H9 (cell line): ENCODE measurements at regions not wholly inside any gene's neighbourhood (a gene's known extent, or its start where the extent isn't known, plus 50 kb on each side); places are given as distances from the start of the nearest gene placed in this dataset.

Source experiments
- DNase-seq: peaks from one replicate; pipeline ENCODE4 v3.0.0-alpha.2; 2017
- H2AFZ ChIP-seq: one replicate; pipeline ENCODE4 v1.6.1; 2013; ENCODE audit warnings: mild to moderate bottlenecking, low read length, control low read depth, moderate library complexity
- H2AK5ac ChIP-seq: 2 replicates; pipeline ENCODE4 v1.6.1; 2013; ENCODE audit warnings: low read length, control low read depth, mixed read lengths; ENCODE audit not compliant: insufficient read length
- H2BK120ac ChIP-seq: one replicate; pipeline ENCODE4 v1.6.1; 2013; ENCODE audit warnings: low read depth, mild to moderate bottlenecking, low read length, control low read depth, inconsistent platforms; ENCODE audit not compliant: poor library complexity, severe bottlenecking
- H2BK12ac ChIP-seq: 2 replicates; pipeline ENCODE4 v1.6.1; 2013; ENCODE audit warnings: low read length, control low read depth, mixed read lengths, low read depth; ENCODE audit not compliant: insufficient read length
- H2BK15ac ChIP-seq: 2 replicates; pipeline ENCODE4 v1.6.1; 2013; ENCODE audit warnings: low read depth, low read length, control low read depth
- H2BK20ac ChIP-seq: one replicate; pipeline ENCODE4 v1.6.1; 2013; ENCODE audit warnings: low read depth, mild to moderate bottlenecking, low read length, control low read depth, inconsistent platforms; ENCODE audit not compliant: poor library complexity, severe bottlenecking
- H2BK5ac ChIP-seq: 2 replicates; pipeline ENCODE4 v1.6.1; 2013; ENCODE audit warnings: low read length, control low read depth, mixed read lengths; ENCODE audit not compliant: insufficient read length
- H3K14ac ChIP-seq: 2 replicates; pipeline ENCODE4 v1.6.1; 2013; ENCODE audit warnings: low read length, control low read depth; ENCODE audit not compliant: insufficient read depth
- H3K18ac ChIP-seq: 2 replicates; pipeline ENCODE4 v1.6.1; 2013; ENCODE audit warnings: low read depth, mild to moderate bottlenecking, mixed read lengths, low read length, control low read depth; ENCODE audit not compliant: insufficient read length
- H3K23ac ChIP-seq: 2 replicates; pipeline ENCODE4 v1.6.1; 2013; ENCODE audit warnings: low read length, control low read depth, mixed read lengths, low read depth; ENCODE audit not compliant: insufficient read length
- H3K23me2 ChIP-seq: 2 replicates; pipeline ENCODE4 v1.6.1; 2013; ENCODE audit warnings: low read depth, mild to moderate bottlenecking, mixed read lengths, low read length, control low read depth; ENCODE audit not compliant: insufficient read length, poor library complexity, severe bottlenecking
- H3K27ac ChIP-seq: 2 replicates; pipeline ENCODE4 v1.5.1; 2013; ENCODE audit warnings: low read length, control low read depth, mixed read lengths, low read depth; ENCODE audit not compliant: insufficient read length
- H3K27me3 ChIP-seq: 2 replicates; pipeline ENCODE4 v1.6.1; 2013; ENCODE audit warnings: low read length, control low read depth, inconsistent platforms; ENCODE audit not compliant: insufficient read depth
- H3K4ac ChIP-seq: 2 replicates; pipeline ENCODE4 v1.6.1; 2013; ENCODE audit warnings: low read depth, mild to moderate bottlenecking, control low read depth, inconsistent platforms, low read length, moderate library complexity
- H3K4me1 ChIP-seq: 2 replicates; pipeline ENCODE4 v1.6.1; 2013; ENCODE audit warnings: low read length, control low read depth, inconsistent platforms; ENCODE audit not compliant: insufficient read depth
- H3K4me2 ChIP-seq: 2 replicates; pipeline ENCODE4 v1.6.1; 2013; ENCODE audit warnings: low read length, control low read depth, mixed read lengths; ENCODE audit not compliant: insufficient read length, insufficient read depth
- H3K56ac ChIP-seq: 2 replicates; pipeline ENCODE4 v1.6.1; 2013; ENCODE audit warnings: low read depth, mild to moderate bottlenecking, mixed read lengths, low read length, control low read depth; ENCODE audit not compliant: insufficient read length
- H3K79me1 ChIP-seq: 2 replicates; pipeline ENCODE4 v1.6.1; 2013; ENCODE audit warnings: low read depth, mild to moderate bottlenecking, moderate library complexity, low read length, control low read depth, inconsistent platforms; ENCODE audit not compliant: insufficient read depth, poor library complexity, severe bottlenecking
- H3K79me2 ChIP-seq: 2 replicates; pipeline ENCODE4 v1.6.1; 2013; ENCODE audit warnings: low read length, control low read depth, inconsistent platforms; ENCODE audit not compliant: insufficient read depth
- H3K9ac ChIP-seq: 2 replicates; pipeline ENCODE4 v1.6.1; 2013; ENCODE audit warnings: low read length, control low read depth, mixed read lengths; ENCODE audit not compliant: insufficient read length; ENCODE audit errors: extremely low read depth
- H3K9me3 ChIP-seq: one replicate; pipeline ENCODE4 v1.6.1; 2013; ENCODE audit warnings: low read depth, low read length, inconsistent platforms; ENCODE audit not compliant: control insufficient read depth
- H3T11ph ChIP-seq: one replicate; pipeline ENCODE4 v1.6.1; 2013; ENCODE audit warnings: mild to moderate bottlenecking, low read length, control low read depth, inconsistent platforms
- H4K20me1 ChIP-seq: one replicate; pipeline ENCODE4 v1.6.1; 2013; ENCODE audit not compliant: control insufficient read depth, insufficient read length, insufficient read depth
- H4K5ac ChIP-seq: 2 replicates; pipeline ENCODE4 v1.6.1; 2013; ENCODE audit warnings: low read depth, mild to moderate bottlenecking, mixed read lengths, low read length, control low read depth; ENCODE audit not compliant: insufficient read length
- H4K8ac ChIP-seq: replicated peaks from 2 replicates; pipeline ENCODE4 v1.6.1; 2013; ENCODE audit warnings: low read length, control low read depth, mixed read lengths, low read depth; ENCODE audit not compliant: insufficient read length
- H4K91ac ChIP-seq: 2 replicates; pipeline ENCODE4 v1.6.1; 2013; ENCODE audit warnings: low read depth, mild to moderate bottlenecking, moderate library complexity, mixed read lengths, low read length, control low read depth; ENCODE audit not compliant: insufficient read length
- H3K27ac Mint-ChIP-seq, 3 experiments: 2 replicates in 2 of 3; 3 replicates in 1 of 3; pipeline ENCODE4 v1.8.0; 2020 to 2021; ENCODE audit warnings: mixed read lengths in 3 of 3, mild to moderate bottlenecking in 1 of 3, moderate library complexity in 1 of 3
- H3K27me3 Mint-ChIP-seq: 2 replicates; pipeline ENCODE4 v1.8.0; 2021; ENCODE audit warnings: low read depth, mild to moderate bottlenecking, moderate library complexity, mixed read lengths
- H3K36me3 Mint-ChIP-seq, 3 experiments: 2 replicates in 2 of 3; 3 replicates in 1 of 3; pipeline ENCODE4 v1.8.0; 2020 to 2021; ENCODE audit warnings: low read depth in 3 of 3, mixed read lengths in 3 of 3; ENCODE audit not compliant: insufficient read depth in 1 of 3
- H3K4me1 Mint-ChIP-seq, 2 experiments: 2 replicates each; pipeline ENCODE4 v1.8.0; 2020; ENCODE audit warnings: mixed read lengths in 2 of 2
- H3K4me3 Mint-ChIP-seq, 2 experiments: 2 replicates in 1 of 2; 3 replicates in 1 of 2; pipeline ENCODE4 v1.8.0; 2020 to 2021; ENCODE audit warnings: mild to moderate bottlenecking in 2 of 2, mixed read lengths in 2 of 2, moderate library complexity in 1 of 2
- H3K9me3 Mint-ChIP-seq, 2 experiments: 2 replicates in 1 of 2; 3 replicates in 1 of 2; pipeline ENCODE4 v1.8.0; 2020; ENCODE audit warnings: mild to moderate bottlenecking in 2 of 2, mixed read lengths in 2 of 2, moderate library complexity in 1 of 2
- whole genome bisulfite sequencing: extraction: QIAGEN DNeasy Blood & Tissue Kit; methylation state at CpG from one replicate; pipeline ENCODE4 v1.1.7; 2013; ENCODE audit warnings: missing lambda C conversion rate, low lambda C conversion rate, mixed read lengths; ENCODE audit not compliant: insufficient read length; ENCODE audit errors: extremely low coverage; 5-methylcytosine and 5-hydroxymethylcytosine counted together
- TF ChIP-seq, protein P1 (sequence below): fragments of 200-600 bp; sonication (generic); conservative IDR thresholded peaks from 3 replicates; pipeline ENCODE4 v1.8.0; 2021; ENCODE audit warnings: antibody characterized with exemption, mild to moderate bottlenecking

- no peak overlapping the region for H4K5ac ChIP-seq
- Mint-ChIP-seq H3K4me1 (peaks cover 5 to 10% of the 10 kb centered on the region in 2 experiments; a peak in 3 of 4 replicates), H3K27ac (no peak overlapping the region), H3K9me3 (peaks cover 2 to 4% of the 10 kb centered on the region in 2 experiments; a peak in 1 of 5 replicates), H3K36me3 (peaks cover 2 to 4% (median 3%) of the 10 kb centered on the region in 3 experiments; a peak in 6 of 7 replicates), H3K4me3 (no peak overlapping the region), H3K27me3 (no peaks in the 10 kb centered on the region)
- no peak overlapping the region for H3K18ac ChIP-seq
- no peaks in the 10 kb centered on the region for H3K23me2 ChIP-seq
- no peaks in the 10 kb centered on the region for H3K79me1 ChIP-seq
- no peak overlapping the region for H2BK12ac ChIP-seq
- no peak overlapping the region for H3K4me2 ChIP-seq
- no peak overlapping the region for H3K4ac ChIP-seq
- no peaks in the 10 kb centered on the region for H4K20me1 ChIP-seq
- H2AK5ac ChIP-seq: no peak overlapping the region
- no peak overlapping the region for H4K8ac ChIP-seq
- no peak overlapping the region for H3T11ph ChIP-seq
- no peak overlapping the region for H2BK20ac ChIP-seq
- no peaks in the 10 kb centered on the region for H3K9me3 ChIP-seq
- H3K27ac ChIP-seq: no peak overlapping the region
- no peak overlapping the region for H2BK5ac ChIP-seq
- no peaks in the 10 kb centered on the region; the same call in 1 of the 2 replicates for H3K4me1 ChIP-seq
- H2BK120ac ChIP-seq: no peak overlapping the region
- H3K56ac ChIP-seq: no peak overlapping the region
- H4K91ac ChIP-seq: no peak overlapping the region
- no peak overlapping the region for H2BK15ac ChIP-seq
- H3K27me3 ChIP-seq: no peaks in the 10 kb centered on the region
- no peak overlapping the region for H3K14ac ChIP-seq
- DNase-seq: no peak
- no peaks in the 10 kb centered on the region for H3K79me2 ChIP-seq
- no peak overlapping the region for H3K23ac ChIP-seq
- TF ChIP-seq, protein P1, sequence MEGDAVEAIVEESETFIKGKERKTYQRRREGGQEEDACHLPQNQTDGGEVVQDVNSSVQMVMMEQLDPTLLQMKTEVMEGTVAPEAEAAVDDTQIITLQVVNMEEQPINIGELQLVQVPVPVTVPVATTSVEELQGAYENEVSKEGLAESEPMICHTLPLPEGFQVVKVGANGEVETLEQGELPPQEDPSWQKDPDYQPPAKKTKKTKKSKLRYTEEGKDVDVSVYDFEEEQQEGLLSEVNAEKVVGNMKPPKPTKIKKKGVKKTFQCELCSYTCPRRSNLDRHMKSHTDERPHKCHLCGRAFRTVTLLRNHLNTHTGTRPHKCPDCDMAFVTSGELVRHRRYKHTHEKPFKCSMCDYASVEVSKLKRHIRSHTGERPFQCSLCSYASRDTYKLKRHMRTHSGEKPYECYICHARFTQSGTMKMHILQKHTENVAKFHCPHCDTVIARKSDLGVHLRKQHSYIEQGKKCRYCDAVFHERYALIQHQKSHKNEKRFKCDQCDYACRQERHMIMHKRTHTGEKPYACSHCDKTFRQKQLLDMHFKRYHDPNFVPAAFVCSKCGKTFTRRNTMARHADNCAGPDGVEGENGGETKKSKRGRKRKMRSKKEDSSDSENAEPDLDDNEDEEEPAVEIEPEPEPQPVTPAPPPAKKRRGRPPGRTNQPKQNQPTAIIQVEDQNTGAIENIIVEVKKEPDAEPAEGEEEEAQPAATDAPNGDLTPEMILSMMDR: no peak
- no CpG with 5 or more reads among the region's 35 CpGs for WGBS
- H3K9ac ChIP-seq: no peak overlapping the region
- H2AFZ ChIP-seq: no peak overlapping the region
These were observed 85.1 kb upstream of the FAT4 start for GRCh38 chr4:125229596-125230058.
